GM19025 (cell line): ENCODE measurements at regions not wholly inside any gene's neighbourhood (a gene's known extent, or its start where the extent isn't known, plus 50 kb on each side); places are given as distances from the start of the nearest gene placed in this dataset.

Source experiments
- ATAC-seq: cut with Tn5 transposase; IDR thresholded peaks from one replicate; pipeline ENCODE4 v1.9.1; 2021; ENCODE audit warnings: mild to moderate bottlenecking, low read depth, moderate library complexity; ENCODE audit not compliant: unreplicated experiment

DNA sequence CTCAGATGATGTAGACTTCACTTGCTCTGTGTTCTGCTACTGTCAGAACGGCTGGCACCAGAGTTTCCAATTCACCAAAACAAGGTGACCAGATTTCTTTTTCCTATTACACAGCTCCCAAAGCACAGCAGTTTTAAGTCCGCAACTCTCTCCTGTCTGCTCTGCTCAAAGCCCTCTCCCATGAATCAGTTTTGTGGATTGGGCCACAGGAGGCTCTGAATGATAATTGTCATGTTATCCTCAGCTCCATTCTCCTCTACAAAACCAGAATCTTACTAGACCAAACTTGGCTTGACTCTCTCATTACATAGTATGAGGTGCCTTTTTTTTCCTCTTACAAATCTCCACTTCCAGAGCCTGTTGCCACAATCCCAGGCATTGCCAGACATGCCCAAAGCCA lies 223.5 kb downstream of the SNX13 start:
- no peak for ATAC-seq

DNA sequence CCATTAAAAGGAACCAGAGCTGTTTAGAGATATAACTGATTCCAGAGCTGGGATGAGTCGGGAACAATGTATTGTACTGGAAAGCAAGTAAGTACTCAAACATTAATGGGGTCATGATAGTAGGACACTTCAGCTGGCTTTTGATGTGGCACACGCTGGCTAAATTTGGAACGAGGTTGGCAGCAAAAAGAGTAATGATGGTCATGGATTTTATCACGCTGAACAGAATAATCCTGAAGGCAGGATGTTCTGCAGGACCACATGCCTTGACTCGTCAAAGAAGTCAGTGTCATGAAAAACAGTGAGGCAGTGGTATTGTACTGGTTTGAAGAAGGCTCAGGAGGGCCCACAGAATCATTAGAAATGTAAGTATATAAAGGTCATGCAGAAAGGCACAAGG lies 220.3 kb downstream of the SNX13 start:
- ATAC-seq = no peak

DNA sequence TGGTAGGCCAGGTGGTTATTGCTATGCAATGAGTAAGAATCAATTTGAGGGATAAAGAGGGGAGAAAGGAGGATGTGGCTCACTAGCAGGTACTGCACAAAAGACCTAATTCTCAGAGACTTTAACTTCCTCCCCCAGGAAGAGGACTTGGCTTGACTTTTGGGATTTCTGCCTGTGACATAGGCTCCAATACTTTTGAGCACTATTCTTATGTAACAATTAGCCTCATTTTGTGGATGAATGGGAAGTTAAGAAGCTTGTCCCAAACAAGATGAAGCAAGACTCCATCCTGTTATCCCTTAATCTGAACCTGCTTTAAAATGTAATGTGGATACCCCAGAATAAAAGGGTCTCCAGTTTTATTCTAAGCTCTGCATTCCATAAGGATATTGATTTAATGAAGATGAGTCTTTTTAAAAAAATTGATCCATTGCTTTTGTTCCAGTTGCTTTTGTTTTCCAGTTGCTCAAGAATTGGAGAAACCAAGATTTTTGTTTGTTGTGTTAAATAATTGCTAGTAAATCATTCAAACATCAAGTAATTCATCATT lies 218.5 kb downstream of the SNX13 start:
- ATAC-seq = no peak

DNA sequence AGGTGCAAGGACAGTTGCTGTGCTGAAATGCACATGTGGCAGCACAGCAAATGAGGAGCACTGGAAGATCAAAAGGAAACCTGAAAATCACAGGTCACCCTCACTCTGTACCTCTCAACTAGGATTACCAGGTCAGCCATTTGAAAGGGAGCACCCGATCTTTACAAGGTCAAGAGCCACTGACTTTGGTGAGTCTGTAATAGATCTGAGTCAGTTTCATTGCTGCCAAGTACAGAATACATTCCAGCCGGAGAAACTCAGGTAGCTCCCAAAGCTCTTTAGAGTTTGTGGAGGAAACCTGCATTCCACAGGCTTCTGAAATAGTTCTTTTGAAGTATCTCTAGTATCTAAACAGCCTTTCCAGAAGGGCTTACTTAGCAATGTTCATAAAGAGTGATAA lies 217.5 kb downstream of the SNX13 start:
- no peak for ATAC-seq

DNA sequence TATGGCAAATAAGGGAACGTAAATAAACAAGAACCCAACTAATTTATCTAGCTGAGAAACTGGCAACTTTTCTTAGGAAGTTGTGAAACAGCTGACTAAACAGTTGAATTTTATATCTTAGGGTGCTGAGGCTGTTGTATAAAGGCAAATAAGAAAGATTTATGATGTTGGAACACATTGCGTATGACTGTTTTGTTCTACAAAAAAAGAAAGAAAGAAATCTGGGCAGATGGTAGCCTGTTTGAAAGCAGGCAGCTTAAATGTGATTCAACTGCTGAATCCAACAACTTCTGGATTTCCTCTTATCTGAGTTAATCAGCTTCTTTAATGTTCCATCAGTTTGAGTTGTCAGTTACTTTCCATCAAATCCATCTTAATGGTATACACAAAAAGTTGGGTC lies 214.5 kb downstream of the SNX13 start:
- ATAC-seq = no peak

DNA sequence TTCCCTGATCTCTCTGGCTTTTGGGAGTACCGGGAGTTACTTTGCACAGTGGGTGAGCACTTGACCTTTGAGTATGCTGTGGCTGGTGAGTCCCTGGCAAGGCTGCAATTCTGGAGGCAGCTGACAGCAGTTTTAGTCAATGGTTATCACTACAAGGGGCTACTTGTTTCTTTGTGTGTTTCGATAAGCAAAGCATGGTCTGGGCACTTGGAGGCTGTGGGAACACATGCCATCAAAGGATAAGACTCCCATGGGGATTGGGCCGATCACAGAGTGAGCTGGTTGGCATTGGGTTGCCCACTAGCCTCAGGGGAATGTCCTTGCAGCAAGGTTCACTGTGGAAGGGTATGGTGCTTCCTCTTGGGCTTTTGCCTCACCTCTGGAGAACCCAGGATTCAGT lies 208.2 kb downstream of the SNX13 start:
- ATAC-seq = no peak
